NCI-H187 (cell line): ENCODE measurements at regions not wholly inside any gene's neighbourhood (a gene's known extent, or its start where the extent isn't known, plus 50 kb on each side); places are given as distances from the start of the nearest gene placed in this dataset.

Experiments used
- DNase-seq, 2 experiments: peaks; one replicate each; lab custom pipeline; 2025; lab: John Stamatoyannopoulos, UW

GRCh38 chr3:182722907-182723306, 70.4 kb upstream of the ATP11B start:
- DNase-seq, result no peak

GRCh38 chr3:182723596-182723995, 69.7 kb upstream of the ATP11B start:
- DNase-seq, result no peak

GRCh38 chr3:182725372-182726251, 67.7 kb upstream of the ATP11B start:
- DNase-seq, result no peak

GRCh38 chr3:182726258-182727142, 66.8 kb upstream of the ATP11B start:
- no peak for DNase-seq

- DNase-seq, result no peak
Measured at GRCh38 chr3:182728238-182728637, 65.1 kb upstream of the ATP11B start.

GRCh38 chr3:182729903-182730674, 63.2 kb upstream of the ATP11B start:
- DNase-seq, result no peak

GRCh38 chr3:182730675-182731042, 62.6 kb upstream of the ATP11B start:
- DNase-seq, result no peak

- no peak for DNase-seq
Measured at GRCh38 chr3:182731764-182732163, 61.5 kb upstream of the ATP11B start.

- DNase-seq, result no peak
Measured at GRCh38 chr3:182732232-182733015, 60.9 kb upstream of the ATP11B start.

GRCh38 chr3:182735672-182736071, 57.6 kb upstream of the ATP11B start:
- no peak for DNase-seq

- DNase-seq, result no peak
Measured at GRCh38 chr3:182737825-182738224, 55.5 kb upstream of the ATP11B start.

GRCh38 chr3:182738583-182739411, 54.5 kb upstream of the ATP11B start:
- no peak for DNase-seq

- DNase-seq, result no peak
Measured at GRCh38 chr3:182739619-182740018, 53.7 kb upstream of the ATP11B start.

GRCh38 chr3:182740710-182741109, 52.6 kb upstream of the ATP11B start:
- DNase-seq, result no peak

- no peak for DNase-seq
Measured at GRCh38 chr3:182741214-182741613, 52.1 kb upstream of the ATP11B start.
